K562 (cell line): ENCODE measurements at regions not wholly inside any gene's neighbourhood (a gene's known extent, or its start where the extent isn't known, plus 50 kb on each side); places are given as distances from the start of the nearest gene placed in this dataset.

Source experiments
- ATAC-seq: fragments of 200-7000 bp; cut with Tn5 transposase; 3 replicates; pipeline ENCODE4 v1.9.1; 2020; ENCODE audit warnings: moderate library complexity
- BruUV-seq: library from RNA; stranded (reverse); fragments of 400-500 nt; replicated peaks from 2 replicates; lab custom pipeline; 2021; lab: Mats Ljungman, UMichigan
- CTCF ChIA-PET: fragments of 300-600 bp; formaldehyde crosslinking; extraction: SDS; loops from one replicate; lab custom pipeline; 2021; ENCODE audit warnings: low intra/inter-chr PET ratio; lab: Yijun Ruan, JAX
- POLR2A ChIA-PET: fragments of 300-600, 350-650 bp; sonication (Branson Sonifier 250); formaldehyde crosslinking; extraction: SDS; loops from one replicate; lab custom pipeline; 2021; ENCODE audit warnings: antibody characterized with exemption, inconsistent platforms; lab: Yijun Ruan, JAX
- DNase-seq, 4 experiments: peaks; one replicate each; pipeline versions ENCODE4 v3.0.0 to v3.0.0-alpha.2; 2011 to 2018; ENCODE audit warnings: low spot score in 3 of 4, mixed read lengths in 3 of 4; ENCODE audit errors: extremely low read depth in 1 of 4
- FAIRE-seq: peaks from 2 replicates; lab custom pipeline; 2011; peaks lifted over from hg19 to GRCh38; lab: Jason Lieb, UNC
- H2AFZ ChIP-seq: 2 replicates; pipeline ENCODE4 v1.6.0; 2011; ENCODE audit warnings: low read depth, low read length, control low read depth, inconsistent platforms
- H3K27ac ChIP-seq: fragments of 200-600 bp; 3 replicates; pipeline ENCODE4 v1.8.0; 2011; ENCODE audit warnings: low read depth, mild to moderate bottlenecking, control low read depth, inconsistent platforms, low read length, moderate library complexity, mixed read lengths; ENCODE audit errors: extremely low read depth
- H3K27me3 ChIP-seq, 2 experiments: fragments of 300-600 bp in 1 of 2; 2 replicates in 1 of 2; 3 replicates in 1 of 2; pipeline versions ENCODE4 v1.6.0 to v1.8.0; 2011; ENCODE audit warnings: inconsistent platforms in 2 of 2, low read length in 2 of 2, mild to moderate bottlenecking in 1 of 2, mixed read lengths in 1 of 2, moderate library complexity in 1 of 2; ENCODE audit not compliant: control insufficient read depth in 2 of 2, insufficient read depth in 2 of 2
- H3K36me3 ChIP-seq: fragments of 300-600 bp; 3 replicates; pipeline ENCODE4 v1.8.0; 2011; ENCODE audit warnings: mild to moderate bottlenecking, low read length, inconsistent platforms; ENCODE audit not compliant: control insufficient read depth, insufficient read depth
- H3K4me1 ChIP-seq, 2 experiments: fragments of 200-600 bp in 1 of 2; replicated peaks in 1 of 2; 2 replicates in 1 of 2; 3 replicates in 1 of 2; pipeline versions ENCODE4 v1.5.1 to v1.8.0; 2011; ENCODE audit warnings: inconsistent platforms in 2 of 2, low read length in 2 of 2, mild to moderate bottlenecking in 1 of 2, mixed read lengths in 1 of 2, moderate library complexity in 1 of 2; ENCODE audit not compliant: control insufficient read depth in 2 of 2, insufficient read depth in 2 of 2
- H3K4me2 ChIP-seq: 2 replicates; pipeline ENCODE4 v1.6.1; 2011; ENCODE audit warnings: low read length, control low read depth, inconsistent platforms, mixed read lengths; ENCODE audit not compliant: insufficient read depth
- H3K4me3 ChIP-seq: fragments of 200-600 bp; sonication (generic), shearing (Covaris generic); 2 replicates; pipeline ENCODE4 v1.5.1; 2016; ENCODE audit warnings: control low read depth, inconsistent platforms
- H3K79me2 ChIP-seq: fragments of 200-600 bp; 3 replicates; pipeline ENCODE4 v1.8.0; 2011; ENCODE audit warnings: low read length, inconsistent platforms; ENCODE audit not compliant: control insufficient read depth, insufficient read depth
- H3K9ac ChIP-seq, 2 experiments: 2 replicates each; pipeline versions ENCODE4 v1.6.0 to v1.6.1; 2011; ENCODE audit warnings: low read depth in 2 of 2, low read length in 2 of 2, control low read depth in 1 of 2, inconsistent platforms in 1 of 2, mild to moderate bottlenecking in 1 of 2, mixed read lengths in 1 of 2; ENCODE audit not compliant: insufficient read depth in 1 of 2
- H3K9me1 ChIP-seq: one replicate; pipeline ENCODE4 v1.6.0; 2011; ENCODE audit warnings: inconsistent platforms, mild to moderate bottlenecking, low read length, moderate library complexity; ENCODE audit not compliant: control insufficient read depth, insufficient read depth
- H3K9me3 ChIP-seq: replicated peaks from 2 replicates; pipeline ENCODE4 v1.5.1; 2011; ENCODE audit warnings: low read depth, low read length, inconsistent platforms; ENCODE audit not compliant: control insufficient read depth, insufficient read depth
- H4K20me1 ChIP-seq: replicated peaks from 2 replicates; pipeline ENCODE4 v1.6.1; 2011; ENCODE audit warnings: low read length, inconsistent platforms, mixed read lengths; ENCODE audit not compliant: control insufficient read depth, insufficient read depth
- CREB3 ChIP-seq: fragments of 450-650 bp; conservative IDR thresholded peaks from 2 replicates; pipeline ENCODE4 v1.6.1; 2016; ENCODE audit warnings: missing genetic modification characterization, low read depth, mild to moderate bottlenecking, missing compliant biosample characterization, moderate library complexity
- GATA2 ChIP-seq: sonication (generic); formaldehyde crosslinking; IDR thresholded peaks from 2 replicates; pipeline ENCODE4 v1.4.0; 2020; ENCODE audit warnings: mild to moderate bottlenecking, missing genetic modification reagents
- LARP7 ChIP-seq: fragments of 450-650 bp; IDR thresholded peaks from 2 replicates; pipeline ENCODE4 v1.6.1; 2016
- NEUROD1 ChIP-seq: fragments of 150-350 bp; IDR thresholded peaks from 2 replicates; pipeline ENCODE4 v1.6.1; 2014; ENCODE audit warnings: borderline replicate concordance, low read length, low read depth; ENCODE audit not compliant: partially characterized antibody
- SLC30A9 ChIP-seq: fragments of 250-450 bp; sonication (Bioruptor Pico); IDR thresholded peaks from 2 replicates; pipeline ENCODE4 v1.8.0; 2022; ENCODE audit warnings: mild to moderate bottlenecking, moderate library complexity
- SMC3 ChIP-seq: conservative IDR thresholded peaks from 2 replicates; pipeline ENCODE4 v1.6.1; 2011; ENCODE audit warnings: low read depth, low read length, improper control_type of control experiment; ENCODE audit not compliant: insufficient read depth
- TAF7 ChIP-seq: fragments of 450-650 bp; IDR thresholded peaks from 2 replicates; pipeline ENCODE4 v1.6.1; 2016; ENCODE audit warnings: missing genetic modification characterization, missing compliant biosample characterization
- ZFP36 ChIP-seq: fragments of 150-350 bp; IDR thresholded peaks from 2 replicates; pipeline ENCODE4 v1.6.1; 2018; ENCODE audit warnings: low read length, low read depth; ENCODE audit not compliant: partially characterized antibody
- ZNF146 ChIP-seq: IDR thresholded peaks from one replicate; pipeline ENCODE4 v1.6.1; 2018; ENCODE audit warnings: missing compliant biosample characterization; ENCODE audit not compliant: unreplicated experiment
- ZNF407 ChIP-seq: fragments of 450-650 bp; IDR thresholded peaks from 2 replicates; pipeline ENCODE4 v1.6.1; 2016; ENCODE audit warnings: low read depth
- ZNF445 ChIP-seq: fragments of 250-450 bp; sonication (Bioruptor Pico); IDR thresholded peaks from 2 replicates; pipeline ENCODE4 v1.4.0; 2020; ENCODE audit warnings: low read depth, mild to moderate bottlenecking, moderate library complexity
- WGBS: fragments of 100-300 bp; shearing (Covaris generic); methylation state at CpG from one replicate; pipeline ENCODE4 v1.1.6; 2016; ENCODE audit warnings: low coverage, mixed read lengths; ENCODE audit not compliant: insufficient coverage; ENCODE audit errors: missing lambda C conversion rate; 5-methylcytosine and 5-hydroxymethylcytosine counted together
- in situ Hi-C: fragments of 300-500 bp; cut with MboI; formaldehyde crosslinking; loops from 4 replicates; pipeline ENCODE4 v1.15.0; 2018; ENCODE audit warnings: inconsistent platforms, mixed read lengths
- intact Hi-C: fragments of 100-400 bp; cut with micrococcal nuclease; formaldehyde crosslinking; loops from 2 replicates; pipeline ENCODE4 v1.14.2; 2022
- TF ChIP-seq, protein P1 (sequence below), 2 experiments: IDR thresholded peaks; 2 replicates each; pipeline ENCODE4 v1.6.1; 2012; ENCODE audit warnings: improper control_type of control experiment in 2 of 2, low read depth in 2 of 2, low read length in 2 of 2, borderline replicate concordance in 1 of 2

DNA sequence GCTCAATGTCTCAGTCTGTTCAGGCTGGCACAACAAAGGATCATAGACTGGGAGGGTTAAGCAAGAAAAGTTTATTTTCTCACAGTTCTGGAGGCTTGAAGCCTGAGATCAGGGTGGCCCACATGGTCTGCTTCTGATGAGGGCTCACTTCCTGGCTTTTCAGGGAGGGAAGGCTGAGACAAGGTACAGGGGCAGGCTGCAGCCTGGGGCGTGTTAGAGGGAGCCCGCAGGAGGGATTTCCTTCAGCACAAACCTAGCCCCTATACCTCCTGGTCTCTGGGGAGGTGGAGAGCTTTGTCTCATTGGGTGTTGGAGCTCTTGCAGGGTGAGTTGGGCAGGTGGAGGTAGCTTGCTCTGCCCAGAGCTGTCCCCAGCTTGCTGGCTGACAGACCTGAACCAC, 81.1 kb upstream of the GPR6 start:
- Histone ChIP-seq H3K79me2 (no peaks in the 10 kb centered on the region), H3K9me1 (no peaks in the 10 kb centered on the region), H4K20me1 (no peaks in the 10 kb centered on the region), H3K4me3 (no peak overlapping the region), H3K4me2 (no peak overlapping the region), H3K4me1 (no peaks in the 10 kb centered on the region), H3K36me3 (no peaks in the 10 kb centered on the region), H3K27ac (no peak overlapping the region), H3K27me3 (peaks cover 3 to 16% of the 10 kb centered on the region in 2 experiments; a peak in 4 of 5 replicates), H3K9me3 (no peaks in the 10 kb centered on the region), H2AFZ (no peak overlapping the region), H3K9ac (no peak overlapping the region)
- BruUV-seq: no TSS peak
- ChIA-PET POLR2A (interaction anchor here (0.6 kb wide), 1 partner anchor 21 kb away, joined by 3 read pairs; no protein-coding TSS in a partner anchor), CTCF (no interaction called here)
- DNase-seq (no peak), ATAC-seq (no peak), FAIRE-seq (no peak)
- 0% methylated on average over 2 of the region's 2 CpGs for WGBS
- in situ Hi-C loops: no loop called here
- intact Hi-C loops: loop anchor here (10.0 kb wide), 1 partner anchor 138 kb away; no protein-coding TSS in a partner anchor
- TF ChIP-seq TAF7 (tag): no peak
- TF ChIP-seq SLC30A9 (CRISPR knock-in tag): no peak
- TF ChIP-seq ZNF445: no peak
- no peak for TF ChIP-seq GATA2 (CRISPR knock-in tag)
- TF ChIP-seq LARP7: no peak
- no peak for TF ChIP-seq ZFP36
- no peak for TF ChIP-seq NEUROD1
- no peak for TF ChIP-seq ZNF407
- TF ChIP-seq, protein P1, sequence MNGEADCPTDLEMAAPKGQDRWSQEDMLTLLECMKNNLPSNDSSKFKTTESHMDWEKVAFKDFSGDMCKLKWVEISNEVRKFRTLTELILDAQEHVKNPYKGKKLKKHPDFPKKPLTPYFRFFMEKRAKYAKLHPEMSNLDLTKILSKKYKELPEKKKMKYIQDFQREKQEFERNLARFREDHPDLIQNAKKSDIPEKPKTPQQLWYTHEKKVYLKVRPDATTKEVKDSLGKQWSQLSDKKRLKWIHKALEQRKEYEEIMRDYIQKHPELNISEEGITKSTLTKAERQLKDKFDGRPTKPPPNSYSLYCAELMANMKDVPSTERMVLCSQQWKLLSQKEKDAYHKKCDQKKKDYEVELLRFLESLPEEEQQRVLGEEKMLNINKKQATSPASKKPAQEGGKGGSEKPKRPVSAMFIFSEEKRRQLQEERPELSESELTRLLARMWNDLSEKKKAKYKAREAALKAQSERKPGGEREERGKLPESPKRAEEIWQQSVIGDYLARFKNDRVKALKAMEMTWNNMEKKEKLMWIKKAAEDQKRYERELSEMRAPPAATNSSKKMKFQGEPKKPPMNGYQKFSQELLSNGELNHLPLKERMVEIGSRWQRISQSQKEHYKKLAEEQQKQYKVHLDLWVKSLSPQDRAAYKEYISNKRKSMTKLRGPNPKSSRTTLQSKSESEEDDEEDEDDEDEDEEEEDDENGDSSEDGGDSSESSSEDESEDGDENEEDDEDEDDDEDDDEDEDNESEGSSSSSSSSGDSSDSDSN (IDR thresholded peaks at IDR 0.05; ENCODE audit: borderline replicate concordance in 1 of 2, low read depth in 2 of 2, low read length in 2 of 2): no peak
- no peak for TF ChIP-seq CREB3 (tag)
- no peak for TF ChIP-seq SMC3
- no peak for TF ChIP-seq ZNF146 (CRISPR knock-in tag)
